ENCODE measurements at regions not wholly inside any gene's neighbourhood (a gene's known extent, or its start where the extent isn't known, plus 50 kb on each side); places are given as distances from the start of the nearest gene placed in this dataset.

GRCh38 chr12:89947437-89948270 lies 239.0 kb upstream of the ATP2B1 start:
- TF ChIP-seq CTCF (IDR thresholded peaks at IDR 0.05), result no peak
- TF ChIP-seq POLR2A (IDR thresholded peaks at IDR 0.05), result no peak
